IPS-18c (cell line): ENCODE measurements at regions not wholly inside any gene's neighbourhood (a gene's known extent, or its start where the extent isn't known, plus 50 kb on each side); places are given as distances from the start of the nearest gene placed in this dataset.

Source experiments
- H3K4me3 ChIP-seq: 2 replicates; pipeline ENCODE4 v1.7.0; 2013; ENCODE audit warnings: low read depth, mild to moderate bottlenecking, low read length, moderate library complexity; ENCODE audit not compliant: insufficient read depth
- H3K9me3 ChIP-seq: one replicate; pipeline ENCODE4 v1.6.1; 2013; ENCODE audit warnings: mild to moderate bottlenecking, low read length, moderate library complexity; ENCODE audit not compliant: control insufficient read depth, insufficient read depth

DNA sequence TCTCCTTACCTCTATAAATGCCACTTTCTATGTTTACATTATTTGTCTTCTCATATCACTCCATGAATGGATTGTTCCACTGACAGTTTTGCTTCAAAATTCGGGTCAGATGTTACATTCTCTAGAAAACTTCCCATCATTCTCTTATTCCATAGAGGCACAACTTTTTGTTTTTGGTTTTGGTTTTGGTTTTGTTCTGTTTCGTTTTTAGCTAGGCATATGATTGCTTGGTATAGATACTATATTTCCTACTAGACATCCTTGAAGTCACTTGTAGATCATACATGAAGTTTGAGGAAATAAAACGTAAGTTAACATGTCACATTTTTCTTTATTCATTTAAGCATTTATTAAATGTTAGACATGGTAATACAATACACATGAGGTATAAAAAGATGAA lies 961.0 kb downstream of the PCDH18 start:
- Histone ChIP-seq H3K9me3 (no peaks in the 10 kb centered on the region), H3K4me3 (no peak overlapping the region)

DNA sequence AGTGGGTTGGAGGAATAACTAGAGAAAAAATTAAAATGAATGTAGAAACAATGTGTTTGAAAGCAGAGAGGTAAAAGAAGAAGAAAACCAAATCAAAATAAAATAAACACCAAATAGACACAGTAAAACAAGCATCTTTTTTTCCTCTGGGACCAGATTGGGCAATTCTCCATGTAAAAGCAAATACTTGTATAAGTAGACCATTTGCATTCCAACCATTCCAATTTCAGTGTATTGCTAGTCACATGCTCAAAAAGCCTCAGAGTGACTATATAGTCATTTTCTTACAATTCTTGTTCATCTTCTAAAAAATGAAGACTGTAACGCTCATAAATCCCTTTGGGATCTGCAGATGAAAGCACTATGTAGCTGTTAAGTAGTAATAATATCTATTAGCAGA lies 969.5 kb downstream of the PCDH18 start:
- Histone ChIP-seq H3K9me3 (no peaks in the 10 kb centered on the region), H3K4me3 (no peak overlapping the region)

DNA sequence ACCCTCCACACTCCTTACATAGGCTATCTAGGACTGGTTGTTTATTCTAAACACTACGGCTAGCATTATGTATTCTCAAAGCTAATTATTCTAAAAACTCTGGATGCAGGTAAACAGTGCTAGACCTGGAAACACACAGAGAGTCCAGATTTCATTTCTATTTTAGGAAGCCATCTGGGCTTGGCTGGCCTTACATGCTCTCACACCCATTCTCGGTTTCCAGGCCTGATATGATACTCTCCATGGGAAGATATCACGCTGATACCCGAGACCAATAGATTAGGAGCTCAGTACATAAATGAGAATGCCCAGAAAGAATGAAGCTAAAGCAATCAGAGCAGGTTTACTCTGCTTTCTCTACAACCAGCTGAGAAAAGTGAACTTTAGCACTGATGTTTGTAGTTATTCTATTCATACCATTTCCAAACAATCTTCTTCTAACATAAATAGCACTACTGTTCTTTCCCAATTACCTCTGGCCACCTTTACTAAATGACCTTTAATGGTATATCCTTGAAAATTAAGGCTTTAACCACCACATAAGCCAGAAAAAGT lies 973.3 kb downstream of the PCDH18 start:
- no peak overlapping the region for H3K4me3 ChIP-seq
- no peaks in the 10 kb centered on the region for H3K9me3 ChIP-seq

DNA sequence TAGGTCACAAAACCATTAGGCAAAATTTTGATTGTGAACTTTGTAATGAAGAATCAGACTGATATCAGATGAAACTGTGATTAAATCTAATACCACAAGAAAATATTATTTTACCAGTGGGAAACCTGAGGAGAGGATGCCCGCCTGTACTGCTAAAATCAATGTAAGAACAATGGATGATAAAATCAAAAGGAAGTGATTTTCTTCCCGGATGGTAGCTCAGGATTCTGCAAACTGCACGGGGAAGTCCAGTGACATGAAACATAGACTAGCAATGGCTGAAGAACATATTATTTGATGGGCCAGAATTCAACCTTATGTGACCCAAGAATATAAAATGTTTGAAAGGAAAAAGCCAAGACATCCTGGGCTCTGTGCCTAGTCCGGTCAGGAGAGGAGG lies 974.9 kb downstream of the PCDH18 start:
- H3K9me3 ChIP-seq, result no peaks in the 10 kb centered on the region

DNA sequence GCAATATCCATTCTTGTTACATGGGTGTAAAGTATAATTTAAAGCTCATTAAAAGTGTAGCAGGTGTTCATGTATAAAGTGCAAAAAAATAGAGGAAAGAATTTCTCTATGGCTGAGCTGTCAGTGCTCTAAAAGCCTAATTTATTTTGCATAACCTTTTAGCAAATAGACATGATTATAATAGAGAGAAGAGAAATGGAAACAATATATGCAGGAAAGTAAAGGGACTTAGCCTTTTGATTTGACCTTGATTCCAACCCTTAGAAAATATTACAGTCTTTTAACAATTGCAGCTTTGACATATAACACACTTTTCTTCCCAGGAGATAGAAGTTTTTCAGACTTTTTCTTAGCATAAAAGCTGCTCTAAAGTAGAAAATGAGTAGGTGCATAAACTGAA lies 978.3 kb downstream of the PCDH18 start:
- H3K4me3 ChIP-seq, result no peak overlapping the region
- H3K9me3 ChIP-seq, result no peaks in the 10 kb centered on the region

More for the DNA sequence above, 974.9 kb downstream of the PCDH18 start:
- no peak overlapping the region for H3K4me3 ChIP-seq

DNA sequence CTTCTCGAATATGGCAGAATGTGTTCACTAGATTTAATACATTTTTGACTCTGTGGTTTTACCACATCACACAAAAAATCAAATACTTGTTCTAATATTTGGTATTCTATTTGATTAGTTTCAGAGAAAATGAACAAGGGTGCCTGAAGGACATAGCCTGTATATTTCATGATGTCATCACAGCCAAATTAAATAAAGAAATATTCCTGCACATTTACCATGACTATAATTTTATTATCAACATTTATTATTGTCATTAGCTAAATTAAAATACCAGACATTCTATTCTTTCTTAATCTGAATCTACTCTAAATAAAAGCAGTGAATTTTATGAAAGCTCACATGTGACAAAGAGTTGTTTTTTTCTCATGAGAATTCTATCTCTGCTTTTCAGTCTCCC lies 980.5 kb downstream of the PCDH18 start:
- no peaks in the 10 kb centered on the region for H3K9me3 ChIP-seq

DNA sequence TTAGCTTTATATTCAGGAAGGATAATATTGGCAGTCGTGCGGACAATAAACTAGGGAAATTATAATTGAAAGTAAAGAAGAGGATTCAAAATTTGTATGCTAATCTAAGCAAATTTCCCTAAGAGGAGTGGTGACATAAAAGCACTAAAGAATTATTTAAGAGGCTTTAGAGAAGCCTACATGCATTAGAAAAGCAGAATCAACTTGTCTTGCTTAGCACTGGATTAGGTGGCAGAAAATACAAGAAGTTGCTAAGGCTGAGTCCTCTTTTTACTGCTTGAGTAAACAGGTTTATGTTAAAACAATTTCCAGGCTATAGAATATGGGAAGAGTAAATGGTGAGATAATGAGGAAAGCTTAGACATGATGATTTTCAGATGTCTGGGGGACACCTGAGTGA lies 991.5 kb downstream of the PCDH18 start:
- no peaks in the 10 kb centered on the region for H3K9me3 ChIP-seq
- no peak overlapping the region for H3K4me3 ChIP-seq

More for the DNA sequence above, 980.5 kb downstream of the PCDH18 start:
- no peak overlapping the region for H3K4me3 ChIP-seq

DNA sequence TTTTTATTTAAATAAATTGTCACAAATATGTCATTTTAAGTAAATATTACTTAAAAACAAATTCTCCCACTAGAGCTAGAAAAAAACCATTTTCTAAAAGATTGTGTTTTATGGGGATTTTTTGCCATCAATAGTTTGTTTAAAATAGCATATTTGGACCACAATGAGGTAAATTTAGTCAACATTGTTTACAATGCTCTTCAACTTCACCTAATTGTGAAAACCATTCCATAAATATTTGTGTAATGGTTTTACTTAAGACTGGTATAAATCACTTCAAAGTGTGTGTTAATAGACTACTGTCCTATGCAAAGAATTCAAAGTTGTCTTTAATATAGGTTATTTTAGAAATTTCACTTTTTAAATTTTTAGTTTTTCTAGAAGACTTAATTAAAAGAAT lies 1004.2 kb downstream of the PCDH18 start:
- H3K9me3 ChIP-seq, result no peaks in the 10 kb centered on the region
- no peak overlapping the region for H3K4me3 ChIP-seq

DNA sequence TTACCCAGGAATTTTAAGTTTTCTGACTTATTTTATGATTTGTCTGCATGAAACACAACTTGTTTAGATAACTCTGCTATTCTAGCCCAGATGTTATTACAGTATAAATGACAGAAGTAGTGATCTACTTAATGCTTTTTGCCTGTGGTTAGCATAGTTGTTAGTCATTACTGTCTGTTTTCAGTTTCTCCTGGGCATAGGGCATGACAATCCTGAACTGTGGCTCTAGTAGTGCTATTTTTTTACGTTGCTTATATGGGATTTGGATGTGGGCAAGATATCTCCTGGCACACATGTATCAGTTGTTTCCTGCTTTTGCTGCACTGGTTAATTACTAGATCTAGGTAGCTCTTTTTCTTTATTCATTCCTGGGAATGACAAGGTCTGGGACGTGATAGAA lies 1005.8 kb downstream of the PCDH18 start:
- Histone ChIP-seq H3K9me3 (no peaks in the 10 kb centered on the region), H3K4me3 (no peak overlapping the region)

DNA sequence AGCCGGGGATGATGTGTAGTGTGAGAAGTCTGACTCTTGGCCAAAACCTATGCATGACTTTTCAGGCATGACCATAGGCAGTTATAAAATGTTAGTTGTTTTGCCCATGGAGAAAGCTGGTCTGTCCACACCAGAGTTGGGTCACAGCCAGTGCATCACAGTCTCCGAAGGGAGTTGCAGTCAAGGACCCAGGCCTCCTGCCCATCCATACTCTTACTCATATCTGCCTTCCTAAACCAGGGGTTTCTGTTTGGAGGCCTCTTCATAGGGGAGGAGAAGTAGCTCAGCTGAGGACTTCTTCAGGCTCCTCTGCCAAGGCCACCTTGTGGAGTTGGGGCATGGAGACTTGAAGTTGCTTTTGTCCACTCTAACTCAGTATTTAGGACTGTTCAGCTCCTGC lies 1008.3 kb downstream of the PCDH18 start:
- Histone ChIP-seq H3K4me3 (no peak overlapping the region), H3K9me3 (peaks cover 7% of the 10 kb centered on the region)

DNA sequence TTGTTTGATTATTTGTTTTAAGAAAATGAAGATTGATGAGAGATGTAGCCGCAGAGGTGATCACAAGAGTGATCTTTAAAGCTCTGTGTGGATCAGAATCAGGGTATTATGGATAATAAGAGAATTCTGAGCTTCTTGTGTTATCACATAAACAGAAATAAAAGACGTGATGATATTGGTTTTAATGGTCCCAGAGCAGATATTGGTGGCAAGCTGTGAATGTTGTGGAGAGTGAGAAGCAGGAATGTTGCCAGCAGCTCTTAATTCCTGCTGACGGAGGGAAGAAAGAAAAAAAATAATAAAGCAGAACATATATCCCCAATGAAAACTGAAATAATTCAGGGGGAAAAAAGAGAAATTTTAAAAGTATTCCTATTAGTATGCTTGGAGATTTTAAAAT lies 1015.9 kb downstream of the PCDH18 start:
- Histone ChIP-seq H3K9me3 (peaks cover 7% of the 10 kb centered on the region), H3K4me3 (no peak overlapping the region)

DNA sequence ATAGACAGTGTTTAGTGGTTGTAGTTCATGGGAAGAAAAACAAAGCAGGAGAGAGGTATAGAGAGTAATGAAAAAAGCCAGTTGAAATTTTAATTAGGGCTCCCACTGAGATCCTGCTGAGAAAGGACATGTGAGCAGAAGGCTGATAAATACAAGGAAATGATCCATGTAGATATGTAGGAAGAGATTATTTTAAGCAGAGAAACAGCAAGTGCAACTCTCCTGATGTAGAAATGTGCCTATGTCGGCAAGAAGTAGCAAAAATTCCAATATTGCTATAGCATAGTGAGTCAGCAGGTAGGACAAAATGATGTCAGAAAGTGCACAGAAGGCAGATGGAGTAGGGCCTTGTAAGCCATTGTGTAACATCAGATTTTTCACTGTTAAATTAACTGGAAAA lies 1027.3 kb downstream of the PCDH18 start:
- Histone ChIP-seq H3K4me3 (no peak overlapping the region), H3K9me3 (no peaks in the 10 kb centered on the region)

DNA sequence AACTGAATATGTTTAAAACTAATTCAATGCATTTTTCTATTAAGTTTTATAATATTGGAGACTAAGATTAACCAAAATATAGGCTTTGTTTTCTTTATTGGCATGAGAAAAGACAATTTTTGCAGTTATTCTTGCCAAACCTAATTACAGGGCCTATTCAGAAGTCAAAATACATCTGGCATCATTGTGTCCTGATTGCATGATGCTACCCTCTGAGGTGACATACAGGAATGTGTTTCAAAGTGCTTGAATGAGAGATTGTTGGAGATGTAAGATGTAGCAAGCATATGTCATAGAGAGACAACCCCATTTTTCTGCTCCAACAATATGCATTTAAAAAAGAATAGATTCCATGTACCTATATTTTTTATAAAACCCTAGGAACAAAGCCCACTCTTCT lies 1036.4 kb downstream of the PCDH18 start:
- H3K9me3 ChIP-seq, result no peaks in the 10 kb centered on the region
- no peak overlapping the region for H3K4me3 ChIP-seq

DNA sequence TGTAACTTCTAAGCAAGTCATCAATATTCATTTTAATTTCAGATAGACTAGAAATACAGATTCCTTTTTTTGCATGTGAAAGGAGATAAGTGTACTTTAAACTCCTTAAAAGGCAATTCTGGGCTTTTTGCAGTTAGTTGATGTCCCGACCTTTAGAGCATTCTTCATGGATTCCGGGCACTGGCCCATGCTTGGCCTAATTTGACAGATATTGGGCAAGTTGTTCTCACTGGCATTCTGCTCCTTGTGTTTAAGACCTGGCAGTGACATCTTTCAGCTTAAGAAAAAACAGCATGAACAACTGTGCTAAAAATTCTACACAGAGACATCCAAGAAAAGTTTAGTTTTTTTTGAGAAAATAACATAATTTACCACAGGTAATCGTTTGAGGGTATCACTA lies 1037.2 kb downstream of the PCDH18 start:
- no peaks in the 10 kb centered on the region for H3K9me3 ChIP-seq
- H3K4me3 ChIP-seq, result no peak overlapping the region

DNA sequence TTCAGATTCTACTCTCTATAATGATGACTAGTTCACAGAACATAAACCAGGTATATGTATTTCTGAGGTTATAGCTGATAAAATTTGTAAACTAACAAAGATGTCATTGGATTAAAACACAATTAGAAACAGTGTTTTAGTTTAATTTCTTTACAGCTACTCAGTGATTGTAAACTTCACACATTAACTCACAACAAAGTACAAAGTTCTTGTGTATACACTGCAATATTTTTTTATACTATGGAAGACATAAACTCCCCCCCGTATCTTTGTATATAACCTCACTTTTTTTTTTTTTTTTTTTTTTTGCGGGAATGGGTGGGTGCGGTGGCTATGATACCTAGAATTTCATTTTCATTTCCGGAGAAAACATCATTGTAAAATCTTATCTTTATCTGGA lies 1043.2 kb downstream of the PCDH18 start:
- H3K9me3 ChIP-seq, result no peaks in the 10 kb centered on the region
- no peak overlapping the region for H3K4me3 ChIP-seq

DNA sequence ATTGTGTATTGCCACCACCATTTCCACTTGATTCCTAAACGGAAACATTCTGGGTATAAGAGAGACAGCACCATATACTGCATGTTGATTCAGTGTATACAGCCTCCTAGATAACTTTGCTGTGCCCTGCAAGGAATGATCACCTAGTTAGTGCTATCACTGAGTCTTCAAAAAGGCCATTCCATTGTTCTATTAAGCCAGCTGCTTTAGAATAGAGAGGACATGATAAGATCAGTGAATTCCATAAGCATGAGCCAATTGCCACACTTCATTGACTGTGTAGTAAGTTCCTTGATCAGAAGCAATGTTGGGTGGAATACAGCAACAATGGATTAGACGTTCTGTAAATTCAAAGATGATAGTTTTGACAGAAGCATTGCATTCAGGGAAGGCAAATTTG lies 1047.3 kb downstream of the PCDH18 start:
- Histone ChIP-seq H3K9me3 (no peaks in the 10 kb centered on the region), H3K4me3 (no peak overlapping the region)

DNA sequence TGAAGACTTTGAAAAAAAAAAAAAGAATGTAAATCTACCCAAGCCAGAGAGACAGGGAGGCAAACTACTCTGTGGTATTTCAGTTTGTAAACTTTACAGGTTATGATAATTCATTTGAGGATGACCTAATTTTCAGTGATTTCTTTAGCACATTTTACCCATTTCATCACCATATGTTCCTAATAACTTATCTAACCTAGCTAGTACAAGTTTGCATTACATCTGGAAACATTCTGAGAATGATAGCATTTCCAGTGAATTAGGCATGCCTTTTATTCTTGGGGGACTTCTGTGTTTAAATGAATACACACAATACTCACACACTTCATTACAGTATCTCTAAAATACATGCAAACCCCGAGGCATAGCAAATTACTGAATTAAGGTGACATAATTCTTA lies 1055.5 kb downstream of the PCDH18 start:
- no peaks in the 10 kb centered on the region for H3K9me3 ChIP-seq
- no peak overlapping the region for H3K4me3 ChIP-seq

DNA sequence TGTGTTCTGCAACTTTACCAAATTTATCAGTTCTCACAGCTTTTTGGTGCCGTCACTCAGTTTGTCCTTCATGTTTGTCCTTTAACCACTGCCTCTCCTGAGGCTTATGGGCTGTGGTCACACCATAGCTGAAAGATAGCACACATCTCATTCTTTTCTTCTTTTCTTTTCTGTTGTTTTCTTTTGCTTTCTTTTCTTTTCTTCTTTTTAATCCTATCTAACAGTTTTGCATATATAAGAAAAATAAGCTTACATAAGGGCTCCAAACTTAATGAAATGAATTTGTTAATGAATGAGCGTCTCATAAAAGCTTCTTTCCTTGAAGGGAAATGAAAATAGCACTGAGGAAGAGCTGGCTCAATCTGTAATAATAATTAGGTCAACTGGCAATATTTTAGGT lies 1061.2 kb downstream of the PCDH18 start:
- Histone ChIP-seq H3K9me3 (no peaks in the 10 kb centered on the region), H3K4me3 (no peak overlapping the region)

DNA sequence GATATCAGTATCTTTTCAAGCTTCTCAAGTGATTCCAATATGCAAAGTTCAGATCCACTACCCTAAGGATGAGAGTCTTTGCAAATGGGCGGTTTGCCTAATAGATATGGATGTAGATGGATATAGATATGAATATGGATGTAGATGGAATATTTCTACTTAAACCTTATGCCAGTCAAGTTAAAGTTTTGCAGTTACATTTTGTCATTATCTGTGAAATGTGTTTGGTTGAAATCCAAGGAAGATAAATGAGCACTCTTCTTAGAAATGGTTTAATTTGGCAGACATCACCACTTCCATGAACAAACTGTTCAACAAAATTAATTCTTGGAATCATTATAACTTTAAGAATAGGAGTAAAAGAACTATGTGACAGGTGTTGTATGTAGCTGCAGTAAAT lies 1066.6 kb downstream of the PCDH18 start:
- Histone ChIP-seq H3K4me3 (no peak overlapping the region), H3K9me3 (no peaks in the 10 kb centered on the region)
